ENCODE measurements at regions not wholly inside any gene's neighbourhood (a gene's known extent, or its start where the extent isn't known, plus 50 kb on each side); places are given as distances from the start of the nearest gene placed in this dataset.
"Not testable (repeated sequence)": the region's sequence is repeated elsewhere in the genome, so short reads cannot be mapped to it uniquely, and the experiment has no call there.

GRCh38 chrX:96430756-96431455 is 253.7 kb upstream of the DIAPH2 start:
- DNase-seq (ENCODE audit: low read depth), result no peak

GRCh38 chrX:96432647-96433046 is 252.0 kb upstream of the DIAPH2 start:
- DNase-seq (ENCODE audit: low read depth), result no peak

GRCh38 chrX:96433409-96434077 is 251.1 kb upstream of the DIAPH2 start:
- DNase-seq (ENCODE audit: low read depth), result peak; percentile 75

DNA sequence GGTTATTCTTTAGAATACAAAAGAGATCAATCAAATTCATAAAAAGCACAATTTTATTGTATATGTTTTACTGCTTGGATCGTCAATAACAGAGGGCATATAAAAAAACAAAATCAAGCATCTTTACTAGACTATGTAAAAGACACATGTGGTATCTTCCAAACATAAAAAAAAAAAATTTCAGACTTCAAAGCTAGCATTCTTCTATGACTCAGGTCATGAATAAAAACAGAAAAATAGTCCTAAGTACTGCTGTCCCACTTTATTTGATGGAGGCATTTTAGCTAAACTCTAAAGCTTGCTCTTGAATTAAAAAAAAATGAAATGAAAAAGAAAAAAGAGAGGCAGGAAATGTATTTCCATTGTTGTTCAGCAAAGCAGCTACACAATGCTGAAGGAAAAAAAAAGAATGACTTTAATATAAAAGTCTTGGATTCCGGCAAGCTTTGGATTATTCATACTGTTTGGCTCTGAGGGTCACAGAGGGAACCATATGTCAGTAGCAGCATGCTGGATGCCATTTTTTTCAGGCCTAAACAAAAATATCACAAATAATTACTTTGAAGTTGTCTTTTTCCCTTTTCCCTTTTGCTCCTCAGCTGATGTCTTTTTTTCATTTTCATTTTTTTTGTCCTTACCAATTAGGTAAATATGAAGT is 249.1 kb upstream of the DIAPH2 start:
- DNase-seq (ENCODE audit: low read depth), result peak; percentile 18

DNA sequence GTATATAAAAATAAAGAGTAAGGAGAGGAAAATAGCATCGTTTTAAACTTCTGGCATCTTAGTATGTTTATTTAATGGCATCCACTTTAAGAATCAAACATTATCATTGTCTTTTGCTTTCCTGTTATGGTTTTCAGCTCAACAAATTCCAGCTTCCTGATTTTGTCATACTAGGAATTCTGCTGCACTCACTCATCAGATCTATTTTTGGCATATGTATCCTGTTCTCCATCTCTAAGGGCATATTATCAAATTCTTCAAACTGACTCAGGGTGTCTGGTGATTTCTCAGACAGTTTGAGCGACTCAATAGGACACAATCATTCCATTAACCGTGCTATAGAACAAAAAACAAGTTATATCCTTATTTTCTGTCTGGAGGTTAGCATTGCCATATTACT is 248.5 kb upstream of the DIAPH2 start:
- DNase-seq (ENCODE audit: low read depth), result peak; percentile 68

DNA sequence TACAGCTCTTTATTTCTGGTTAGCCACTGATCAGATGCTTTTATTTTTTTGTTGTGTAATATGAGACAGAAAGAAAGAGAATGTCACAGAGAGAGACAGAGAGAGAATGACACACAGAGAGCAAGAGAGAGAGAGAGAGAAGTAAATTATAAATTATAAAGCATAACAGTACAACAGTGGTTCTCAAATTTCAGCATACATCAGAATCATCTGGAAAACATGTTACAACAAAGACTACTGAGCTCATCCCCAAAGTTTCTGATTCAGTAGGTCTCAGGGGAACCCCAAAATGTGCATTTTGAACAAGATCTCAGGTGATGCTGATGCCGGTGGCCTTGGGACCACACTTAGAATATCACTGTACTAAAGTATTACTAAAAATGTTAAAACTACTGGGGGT is 245.8 kb upstream of the DIAPH2 start:
- DNase-seq (ENCODE audit: low read depth), result no peak

DNA sequence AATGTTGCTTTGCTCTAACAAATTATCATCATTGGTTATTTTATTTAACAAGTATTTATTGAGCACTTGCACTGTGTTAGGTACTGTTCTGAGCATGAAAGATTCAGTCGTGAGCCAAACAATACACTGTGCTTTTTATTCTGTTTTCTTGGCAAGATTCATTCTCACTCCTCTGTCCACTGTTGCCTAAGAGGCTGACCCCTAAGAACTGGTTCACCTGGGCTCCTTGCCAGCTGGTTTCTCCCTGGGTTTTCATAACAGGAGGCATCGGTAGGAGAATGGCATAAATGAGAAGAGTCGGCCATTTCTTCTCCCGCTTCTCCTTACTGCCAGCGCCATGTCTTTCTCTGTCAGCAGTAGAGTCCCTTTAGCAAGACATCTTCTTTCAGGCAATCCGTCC is 243.7 kb upstream of the DIAPH2 start:
- no peak for DNase-seq (ENCODE audit: low read depth)

DNA sequence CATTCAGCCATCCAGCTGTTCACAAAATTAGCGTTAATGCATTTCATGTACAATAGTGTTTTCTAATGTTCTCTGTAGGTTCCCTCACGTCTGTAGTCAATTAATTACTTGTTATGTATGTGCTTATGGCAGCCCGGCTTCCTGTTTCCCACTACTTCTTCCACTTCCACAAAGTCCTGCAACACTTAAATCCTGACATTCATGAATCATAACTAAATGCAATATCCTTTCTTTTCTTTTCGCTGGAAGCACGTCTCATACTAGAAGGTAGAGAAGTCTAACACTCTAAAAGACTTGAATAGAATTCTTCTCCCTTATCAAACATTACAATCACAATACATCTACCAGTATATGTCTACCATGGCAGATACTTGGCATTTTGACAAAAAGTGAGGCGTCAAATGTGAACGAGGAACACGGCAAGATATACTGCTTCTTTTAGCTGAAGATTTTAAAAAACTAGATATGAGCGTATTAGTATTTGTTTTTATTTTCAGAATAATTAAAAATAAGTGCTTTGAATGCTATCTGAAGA is 239.0 kb upstream of the DIAPH2 start:
- DNase-seq (ENCODE audit: low read depth), result no peak

DNA sequence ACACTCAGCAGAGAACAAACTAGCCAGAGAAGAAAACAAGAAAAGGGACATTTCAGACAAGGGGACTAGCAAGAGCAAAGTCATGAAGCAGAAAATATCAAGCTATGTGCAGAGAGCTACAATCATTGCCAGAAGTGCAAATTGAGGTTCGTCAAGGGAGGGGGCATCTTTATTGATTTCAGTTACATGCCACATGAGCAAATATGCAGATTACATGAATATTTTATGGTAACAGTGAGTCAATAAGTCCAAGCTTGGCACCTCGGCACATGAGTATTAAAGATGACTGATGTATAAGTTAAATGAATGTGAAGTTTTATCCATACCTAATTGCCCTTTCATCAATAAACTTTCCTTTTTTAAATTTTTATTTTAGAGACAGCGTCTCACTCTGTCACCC is 238.1 kb upstream of the DIAPH2 start:
- DNase-seq (ENCODE audit: low read depth), result no peak

GRCh38 chrX:96447161-96447560 is 237.5 kb upstream of the DIAPH2 start:
- DNase-seq (ENCODE audit: low read depth), result no peak

DNA sequence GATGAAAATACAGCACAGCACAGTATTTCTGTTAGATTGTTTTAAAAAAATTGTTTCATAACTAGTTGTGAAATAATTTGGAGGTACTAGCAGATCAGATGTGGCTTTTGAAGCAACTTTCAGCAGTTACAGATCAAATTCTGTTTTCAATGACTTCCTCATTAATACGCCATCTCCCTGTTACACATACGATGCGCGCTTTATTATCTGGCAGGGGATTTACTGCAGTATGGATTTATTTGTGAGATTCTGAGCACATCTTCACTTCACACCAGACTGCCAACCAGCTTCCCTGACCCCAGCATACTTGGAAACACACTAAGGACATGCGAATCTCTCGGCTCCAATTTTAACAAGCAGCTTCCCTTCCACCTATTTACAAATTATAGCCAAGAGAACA is 235.5 kb upstream of the DIAPH2 start:
- DNase-seq (ENCODE audit: low read depth), result no peak

DNA sequence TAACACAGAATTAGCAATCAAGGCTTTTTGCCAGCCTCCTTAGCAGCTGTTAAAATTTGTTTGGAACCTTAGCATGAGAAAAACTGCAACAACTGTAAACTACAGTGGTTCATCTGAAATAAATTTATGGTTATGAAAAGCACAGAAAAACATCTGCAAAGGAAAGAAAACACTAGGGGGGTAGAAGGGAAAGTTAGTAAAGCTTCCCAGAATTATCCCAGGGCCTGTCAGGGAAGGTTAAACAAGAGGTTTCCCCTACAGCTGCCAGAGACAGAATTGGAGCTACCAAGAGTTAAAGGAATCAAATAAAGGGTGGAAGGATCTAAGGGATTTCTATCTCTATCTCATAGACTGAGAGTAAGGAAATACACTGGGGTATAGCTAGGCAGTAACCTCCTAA is 234.7 kb upstream of the DIAPH2 start:
- no peak for DNase-seq (ENCODE audit: low read depth)

- DNase-seq (ENCODE audit: low read depth), result no peak
Measured at GRCh38 chrX:96453139-96453538, 231.5 kb upstream of the DIAPH2 start.

DNA sequence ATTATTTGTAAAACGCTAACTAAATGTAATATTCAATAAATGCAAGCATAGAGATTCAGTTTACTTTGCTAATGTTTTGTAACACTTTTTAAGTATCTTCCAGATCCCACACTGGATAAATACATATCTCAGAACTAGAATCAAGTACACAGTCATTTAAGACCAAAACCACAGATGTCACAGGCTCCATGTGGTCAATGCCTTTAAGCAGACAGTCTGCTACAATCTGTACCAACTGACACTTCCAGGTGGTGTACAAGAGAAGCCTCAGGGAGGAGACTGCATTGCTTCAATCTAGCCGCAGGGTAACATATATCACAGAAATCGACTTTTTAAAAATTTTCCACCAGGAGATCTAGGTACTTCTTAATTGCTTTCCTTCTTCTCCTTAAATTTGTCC is 229.6 kb upstream of the DIAPH2 start:
- DNase-seq (ENCODE audit: low read depth), result no peak

- DNase-seq (ENCODE audit: low read depth), result no peak
Measured at GRCh38 chrX:96464880-96465558, 219.6 kb upstream of the DIAPH2 start.

- DNase-seq (ENCODE audit: low read depth), result no peak
Measured at GRCh38 chrX:96474029-96474740, 210.5 kb upstream of the DIAPH2 start.

- DNase-seq (ENCODE audit: low read depth), result no peak
Measured at GRCh38 chrX:96474741-96475125, 209.9 kb upstream of the DIAPH2 start.

DNA sequence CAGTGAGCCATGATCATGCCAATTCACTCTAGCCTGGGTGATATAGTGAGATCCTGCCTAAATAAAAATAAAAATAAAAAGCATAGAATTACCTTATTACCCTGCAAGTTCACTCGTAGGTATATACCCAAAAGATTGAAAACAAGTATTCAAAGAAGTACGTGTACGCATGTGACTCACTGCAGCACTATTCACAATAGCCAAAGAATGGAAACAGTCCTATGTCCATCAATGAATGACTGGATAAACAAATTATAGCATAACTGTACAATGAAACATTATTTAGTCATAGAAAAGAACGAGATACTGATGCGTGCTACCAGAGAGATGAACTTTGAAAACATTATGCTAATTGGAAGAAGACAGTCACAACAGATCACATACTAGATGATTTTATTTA is 204.6 kb upstream of the DIAPH2 start:
- no peak for DNase-seq (ENCODE audit: low read depth)

GRCh38 chrX:96481831-96482230 is 202.8 kb upstream of the DIAPH2 start:
- DNase-seq (ENCODE audit: low read depth), result no peak

DNA sequence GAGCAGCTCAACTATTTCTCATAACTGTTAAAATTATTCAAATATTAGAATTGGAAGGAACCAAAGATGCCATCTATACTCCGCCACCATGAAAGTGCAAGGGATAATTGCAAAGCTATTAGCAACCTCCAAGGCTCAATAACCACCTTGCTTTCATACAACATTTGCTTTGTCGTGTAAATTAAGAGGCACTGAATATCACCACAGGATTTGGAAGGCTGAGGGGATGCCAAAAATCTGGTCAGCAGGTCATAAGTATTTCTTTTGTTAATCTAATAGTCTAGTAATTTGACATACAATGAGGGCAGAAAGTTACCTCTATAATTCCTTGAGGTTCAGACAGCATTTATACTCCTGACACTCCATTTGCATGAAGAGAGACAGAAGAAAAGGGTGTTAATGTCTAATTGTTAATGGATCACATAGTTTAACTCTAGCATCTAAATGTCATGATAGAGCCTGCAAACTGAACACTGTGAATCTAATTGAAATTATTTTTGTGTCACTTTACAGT is 200.9 kb upstream of the DIAPH2 start:
- DNase-seq (ENCODE audit: low read depth), result no peak

GRCh38 chrX:96486687-96487086 is 198.0 kb upstream of the DIAPH2 start:
- not testable (repeated sequence) for DNase-seq (ENCODE audit: low read depth)

DNA sequence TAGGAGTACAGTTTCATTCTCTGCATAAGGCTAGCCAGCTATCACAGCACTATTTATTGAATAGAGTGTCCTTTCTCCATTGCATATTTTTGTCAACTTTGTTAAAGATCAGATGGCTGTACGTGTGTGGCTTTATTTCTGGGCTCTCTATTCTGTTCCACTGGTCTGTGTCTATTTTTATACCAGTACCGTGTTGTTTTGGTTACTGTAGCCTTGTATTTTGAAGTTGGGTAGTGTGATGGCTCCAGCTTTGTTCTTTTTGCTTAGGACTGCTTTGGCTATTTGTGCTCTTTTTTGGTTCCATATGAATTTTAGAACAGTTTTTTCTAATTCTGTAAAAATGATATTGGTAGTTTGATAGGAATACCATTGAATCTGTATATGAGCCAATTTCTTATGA is 182.1 kb upstream of the DIAPH2 start:
- DNase-seq (ENCODE audit: low read depth), result no peak

All from RPMI7951 (cell line).